Progenitor cell of endocrine pancreas (in vitro differentiated cells): ENCODE measurements at regions not wholly inside any gene's neighbourhood (a gene's known extent, or its start where the extent isn't known, plus 50 kb on each side); places are given as distances from the start of the nearest gene placed in this dataset.
A peak's percentile ranks its signal among the peaks of the same experiment; 100 is the strongest.

Experiments
- DNase-seq: peaks from one replicate; pipeline ENCODE4 v3.0.0; 2021; ENCODE audit warnings: low spot score; ENCODE audit not compliant: unreplicated experiment
- H3K27ac Mint-ChIP-seq: 2 replicates; pipeline ENCODE4 v1.8.0; 2021; ENCODE audit warnings: mild to moderate bottlenecking, moderate library complexity, mixed read lengths
- H3K27me3 Mint-ChIP-seq: 2 replicates; pipeline ENCODE4 v1.8.0; 2021; ENCODE audit warnings: mixed read lengths
- H3K36me3 Mint-ChIP-seq: 2 replicates; pipeline ENCODE4 v1.8.0; 2022; ENCODE audit warnings: mixed read lengths; ENCODE audit not compliant: insufficient read depth
- H3K4me1 Mint-ChIP-seq: 2 replicates; pipeline ENCODE4 v1.8.0; 2021; ENCODE audit warnings: low read depth, mixed read lengths
- H3K4me3 Mint-ChIP-seq: 2 replicates; pipeline ENCODE4 v1.8.0; 2021; ENCODE audit warnings: low read depth, mild to moderate bottlenecking, moderate library complexity, mixed read lengths
- H3K9me3 Mint-ChIP-seq: 2 replicates; pipeline ENCODE4 v1.8.0; 2021; ENCODE audit warnings: low read depth, mixed read lengths
- TF ChIP-seq, protein P1 (sequence below): fragments of 200-600 bp; sonication (generic); IDR thresholded peaks from one replicate; pipeline ENCODE4 v1.5.0; 2021; ENCODE audit warnings: antibody characterized with exemption, mild to moderate bottlenecking; ENCODE audit not compliant: unreplicated experiment

DNA sequence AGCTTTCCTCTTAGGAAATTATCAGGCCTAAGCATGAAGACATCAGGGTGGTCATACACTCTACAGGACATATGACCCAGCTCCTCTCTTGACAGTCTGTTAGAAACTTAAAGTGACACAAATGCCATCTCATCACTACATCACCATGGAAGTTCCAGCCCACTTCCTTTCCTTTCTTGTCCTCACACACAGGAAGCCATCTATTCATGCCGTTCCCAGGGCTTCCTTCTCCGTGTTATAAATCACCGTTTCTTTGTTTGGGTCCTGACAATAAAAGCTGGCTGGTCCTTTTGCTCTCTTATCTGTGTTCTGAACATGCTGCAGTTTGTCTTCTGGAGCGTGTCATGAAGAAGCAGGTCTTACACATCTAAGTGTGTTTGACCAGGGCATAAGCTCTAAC, 692.1 kb upstream of the CELF4 start:
- Mint-ChIP-seq H3K4me1 (peaks cover 1% of the 10 kb centered on the region), H3K27me3 (no peaks in the 10 kb centered on the region), H3K4me3 (no peak overlapping the region), H3K9me3 (no peaks in the 10 kb centered on the region), H3K36me3 (no peaks in the 10 kb centered on the region), H3K27ac (no peak overlapping the region)
- TF ChIP-seq, protein P1, sequence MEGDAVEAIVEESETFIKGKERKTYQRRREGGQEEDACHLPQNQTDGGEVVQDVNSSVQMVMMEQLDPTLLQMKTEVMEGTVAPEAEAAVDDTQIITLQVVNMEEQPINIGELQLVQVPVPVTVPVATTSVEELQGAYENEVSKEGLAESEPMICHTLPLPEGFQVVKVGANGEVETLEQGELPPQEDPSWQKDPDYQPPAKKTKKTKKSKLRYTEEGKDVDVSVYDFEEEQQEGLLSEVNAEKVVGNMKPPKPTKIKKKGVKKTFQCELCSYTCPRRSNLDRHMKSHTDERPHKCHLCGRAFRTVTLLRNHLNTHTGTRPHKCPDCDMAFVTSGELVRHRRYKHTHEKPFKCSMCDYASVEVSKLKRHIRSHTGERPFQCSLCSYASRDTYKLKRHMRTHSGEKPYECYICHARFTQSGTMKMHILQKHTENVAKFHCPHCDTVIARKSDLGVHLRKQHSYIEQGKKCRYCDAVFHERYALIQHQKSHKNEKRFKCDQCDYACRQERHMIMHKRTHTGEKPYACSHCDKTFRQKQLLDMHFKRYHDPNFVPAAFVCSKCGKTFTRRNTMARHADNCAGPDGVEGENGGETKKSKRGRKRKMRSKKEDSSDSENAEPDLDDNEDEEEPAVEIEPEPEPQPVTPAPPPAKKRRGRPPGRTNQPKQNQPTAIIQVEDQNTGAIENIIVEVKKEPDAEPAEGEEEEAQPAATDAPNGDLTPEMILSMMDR = no peak
- no peak for DNase-seq

DNA sequence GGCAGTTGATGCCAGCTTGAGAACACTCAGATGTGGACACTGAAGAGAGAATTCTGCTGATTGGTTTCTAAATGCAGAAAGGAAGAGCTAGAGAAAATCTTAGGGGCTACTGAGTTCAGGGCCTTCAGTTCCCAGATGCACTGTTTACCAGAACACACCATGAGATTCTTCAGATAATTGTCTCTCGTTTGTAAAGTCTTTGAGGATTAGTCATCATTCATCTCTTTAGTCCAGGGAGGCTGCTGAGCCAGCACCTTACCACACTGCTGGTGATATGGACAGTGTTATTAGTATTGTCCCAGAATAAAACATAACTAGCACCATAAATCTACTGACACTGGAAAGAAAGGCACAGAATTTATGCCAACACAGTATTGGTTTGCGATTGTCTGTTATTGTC, 690.8 kb upstream of the CELF4 start:
- DNase-seq = no peak
- Mint-ChIP-seq H3K36me3 (no peaks in the 10 kb centered on the region), H3K4me3 (no peak overlapping the region), H3K9me3 (no peaks in the 10 kb centered on the region), H3K27ac (no peak overlapping the region), H3K27me3 (no peaks in the 10 kb centered on the region), H3K4me1 (peaks cover 1% of the 10 kb centered on the region)
- TF ChIP-seq, protein P1 = no peak

DNA sequence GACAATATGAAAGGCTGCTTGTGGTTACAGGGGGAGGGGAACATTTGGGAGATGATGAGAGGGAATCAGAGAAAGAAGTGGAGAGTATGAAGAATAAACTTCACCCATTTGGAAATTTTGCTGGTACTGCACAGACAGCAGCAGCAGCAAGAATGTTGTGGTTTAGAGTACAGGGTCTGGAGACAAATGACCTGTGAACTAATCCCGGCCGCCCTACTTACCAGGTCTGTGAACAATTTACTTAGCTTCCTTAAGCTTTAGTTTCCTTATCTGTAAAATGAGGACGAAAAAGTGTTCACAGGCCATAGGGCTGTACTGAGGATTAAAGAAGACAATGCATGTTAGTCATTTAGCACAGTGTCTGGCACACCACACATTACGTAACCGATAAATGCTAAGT, 685.4 kb upstream of the CELF4 start:
- H3K9me3 Mint-ChIP-seq = no peaks in the 10 kb centered on the region
- DNase-seq = no peak
- no peaks in the 10 kb centered on the region for H3K36me3 Mint-ChIP-seq
- no peaks in the 10 kb centered on the region for H3K27me3 Mint-ChIP-seq
- peak overlapping the region; percentile 60 for H3K27ac Mint-ChIP-seq
- no peaks in the 10 kb centered on the region for H3K4me1 Mint-ChIP-seq
- TF ChIP-seq, protein P1 = no peak
- H3K4me3 Mint-ChIP-seq = no peak overlapping the region

DNA sequence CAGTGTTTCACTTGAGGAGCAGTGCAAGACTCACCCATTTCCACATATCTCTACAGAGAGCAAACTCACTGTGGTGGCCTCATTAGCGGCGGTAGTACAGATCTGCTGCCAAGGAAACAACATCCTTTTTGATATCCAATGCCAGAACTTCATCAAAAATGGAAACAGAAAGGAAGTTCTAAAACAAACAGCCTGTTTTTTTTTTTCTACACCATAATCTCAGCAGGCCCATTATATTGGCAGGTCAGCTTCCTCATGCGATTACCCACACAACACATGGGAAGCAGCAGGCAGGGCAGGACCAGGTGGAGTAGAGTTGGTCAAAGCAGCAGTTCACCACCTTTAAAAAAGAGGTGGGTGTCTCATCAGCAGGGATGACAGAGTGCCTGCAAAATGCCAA, 678.9 kb upstream of the CELF4 start:
- H3K4me3 Mint-ChIP-seq = no peak overlapping the region
- H3K27me3 Mint-ChIP-seq = no peaks in the 10 kb centered on the region
- no peaks in the 10 kb centered on the region for H3K36me3 Mint-ChIP-seq
- no peaks in the 10 kb centered on the region for H3K9me3 Mint-ChIP-seq
- no peak for DNase-seq
- TF ChIP-seq, protein P1 = no peak
- H3K4me1 Mint-ChIP-seq = peaks cover 3% of the 10 kb centered on the region
- no peak overlapping the region for H3K27ac Mint-ChIP-seq

DNA sequence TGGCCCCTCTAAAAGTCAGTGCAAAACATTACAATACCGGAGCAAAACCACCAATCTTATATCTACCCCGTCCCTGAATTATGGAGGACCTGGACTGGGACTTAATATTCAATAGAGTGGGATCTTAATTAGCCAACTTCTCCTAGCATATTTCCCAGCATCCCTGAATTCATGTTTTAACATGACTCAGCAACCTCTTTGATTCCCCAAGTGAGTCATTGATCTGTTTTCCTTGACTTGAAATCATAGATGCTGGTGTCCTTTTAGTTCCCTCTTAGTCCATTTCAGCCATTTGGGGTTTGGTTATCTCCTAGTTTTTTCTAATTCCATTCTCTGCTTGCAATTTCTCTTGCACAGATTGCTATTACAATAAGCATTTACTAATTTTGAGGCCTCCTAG, 677.7 kb upstream of the CELF4 start:
- H3K4me3 Mint-ChIP-seq = no peak overlapping the region
- DNase-seq = no peak
- TF ChIP-seq, protein P1 = no peak
- H3K36me3 Mint-ChIP-seq = no peaks in the 10 kb centered on the region
- H3K27me3 Mint-ChIP-seq = no peaks in the 10 kb centered on the region
- no peak overlapping the region for H3K27ac Mint-ChIP-seq
- peaks cover 3% of the 10 kb centered on the region for H3K4me1 Mint-ChIP-seq
- H3K9me3 Mint-ChIP-seq = no peaks in the 10 kb centered on the region
